GM19452 (cell line): ENCODE measurements at regions not wholly inside any gene's neighbourhood (a gene's known extent, or its start where the extent isn't known, plus 50 kb on each side); places are given as distances from the start of the nearest gene placed in this dataset.

ENCODE experiments used
- ATAC-seq: cut with Tn5 transposase; IDR thresholded peaks from one replicate; pipeline ENCODE4 v1.9.1; 2021; ENCODE audit not compliant: unreplicated experiment

GRCh38 chr18:54531402-54532065 is 59.5 kb upstream of the DYNAP start:
- ATAC-seq, result no peak

GRCh38 chr18:54532222-54532621 is 58.8 kb upstream of the DYNAP start:
- no peak for ATAC-seq

- no peak for ATAC-seq
These were observed 58.1 kb upstream of the DYNAP start for GRCh38 chr18:54532962-54533361.
